ENCODE measurements at regions not wholly inside any gene's neighbourhood (a gene's known extent, or its start where the extent isn't known, plus 50 kb on each side); places are given as distances from the start of the nearest gene placed in this dataset.
"Not testable (repeated sequence)": the region's sequence is repeated elsewhere in the genome, so short reads cannot be mapped to it uniquely, and the experiment has no call there.

GRCh38 chr5:152622628-152623027, 217.5 kb upstream of the NMUR2 start:
- no peak for DNase-seq

GRCh38 chr5:152623951-152624350, 218.9 kb upstream of the NMUR2 start:
- DNase-seq: no peak

GRCh38 chr5:152625696-152626095, 220.6 kb upstream of the NMUR2 start:
- DNase-seq: no peak

DNA sequence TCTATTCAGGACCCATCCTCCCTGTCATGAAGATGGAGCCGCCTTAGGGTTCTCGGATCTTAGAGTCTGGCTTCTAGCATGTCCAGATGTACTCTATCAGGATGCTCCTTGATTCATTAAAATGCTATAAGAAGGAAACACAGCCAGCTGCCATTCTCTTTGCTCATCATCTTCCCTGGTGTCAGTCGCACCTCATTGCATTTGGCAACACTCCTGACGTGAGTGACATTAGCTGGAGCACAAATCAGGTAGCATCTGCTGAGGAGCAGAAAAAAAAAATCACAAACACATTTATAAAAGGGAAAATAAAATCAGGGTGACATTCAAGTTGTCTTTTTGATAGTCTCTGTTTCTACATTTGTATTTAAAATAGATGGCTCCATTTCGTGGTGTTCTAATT, 226.1 kb upstream of the NMUR2 start:
- no peak for DNase-seq

- DNase-seq: no peak
Measured at GRCh38 chr5:152632360-152632759, 227.3 kb upstream of the NMUR2 start.

DNA sequence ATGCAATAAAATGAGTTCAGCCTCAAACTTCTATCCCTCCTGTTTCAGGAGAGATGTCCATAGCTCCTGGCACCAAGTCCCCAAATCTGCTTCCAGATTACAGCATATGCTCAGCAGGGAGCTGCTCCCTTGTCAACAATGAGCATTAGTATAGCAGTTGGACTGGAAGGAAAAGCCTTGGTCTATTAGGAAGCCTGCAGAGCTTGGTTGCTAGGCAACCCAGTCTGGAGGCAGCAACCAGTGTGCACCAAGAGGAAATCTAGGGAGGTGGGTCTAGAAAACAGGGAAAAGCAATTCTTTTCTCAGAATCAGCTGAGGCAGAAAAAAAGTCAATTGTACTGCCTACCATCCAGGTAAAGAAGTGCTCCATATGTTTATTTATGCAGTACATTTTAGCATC, 229.5 kb upstream of the NMUR2 start:
- DNase-seq: peak; percentile 64

- DNase-seq: no peak
Measured at GRCh38 chr5:152638996-152639552, 234.0 kb upstream of the NMUR2 start.

- DNase-seq: no peak
Measured at GRCh38 chr5:152641970-152642805, 237.1 kb upstream of the NMUR2 start.

GRCh38 chr5:152642880-152643279, 237.8 kb upstream of the NMUR2 start:
- no peak for DNase-seq

GRCh38 chr5:152644029-152644728, 239.1 kb upstream of the NMUR2 start:
- no peak for DNase-seq

DNA sequence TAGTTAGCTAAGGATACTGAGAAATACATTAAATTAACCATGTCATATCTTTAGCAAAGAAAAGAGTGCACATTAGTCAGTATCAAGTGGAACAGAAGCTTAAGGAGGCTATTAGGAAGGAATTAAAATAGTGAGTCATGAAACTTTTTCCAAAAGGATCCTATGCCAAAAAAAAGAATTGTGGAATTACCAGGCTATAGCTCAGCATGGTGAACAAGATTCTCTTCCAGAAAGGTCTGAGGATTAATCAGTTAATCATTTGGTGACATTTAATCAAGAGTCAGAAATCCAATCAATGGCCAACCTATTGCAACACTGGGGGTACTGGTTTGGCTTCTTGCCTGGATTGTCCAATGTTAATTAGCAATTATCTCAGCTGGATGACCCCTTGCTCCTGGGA, 244.5 kb upstream of the NMUR2 start:
- no peak for DNase-seq

DNA sequence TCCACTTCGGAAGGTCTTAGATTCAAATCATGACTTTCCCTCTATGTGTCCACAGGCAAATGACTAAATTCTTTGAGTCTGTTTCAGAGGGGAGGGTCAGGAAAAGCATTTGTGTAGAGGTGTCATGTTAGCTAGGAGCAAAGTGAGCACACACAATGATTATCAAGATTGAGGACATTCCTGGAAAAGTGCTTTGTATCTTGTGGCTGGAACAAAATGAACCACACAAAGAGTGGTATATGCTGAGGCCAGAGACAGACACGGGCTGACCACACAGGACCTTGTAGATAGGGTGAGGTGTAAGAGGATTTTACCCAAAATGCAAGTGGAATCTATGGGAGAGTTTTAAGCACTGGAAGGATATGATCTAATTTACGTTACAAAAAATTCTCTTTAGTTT, 245.3 kb upstream of the NMUR2 start:
- DNase-seq: no peak

GRCh38 chr5:152659470-152659869, 254.4 kb upstream of the NMUR2 start:
- not testable (repeated sequence) for DNase-seq

GRCh38 chr5:152673601-152674000, 268.5 kb upstream of the NMUR2 start:
- no peak for DNase-seq

- DNase-seq: no peak
Measured at GRCh38 chr5:152674403-152674802, 269.3 kb upstream of the NMUR2 start.

- no peak for DNase-seq
Measured at GRCh38 chr5:152676196-152676595, 271.1 kb upstream of the NMUR2 start.

GRCh38 chr5:152683205-152683604, 278.1 kb upstream of the NMUR2 start:
- DNase-seq: no peak

GRCh38 chr5:152686931-152687330, 281.9 kb upstream of the NMUR2 start:
- DNase-seq: no peak

- DNase-seq: no peak
Measured at GRCh38 chr5:152688561-152689249, 283.6 kb upstream of the NMUR2 start.

DNA sequence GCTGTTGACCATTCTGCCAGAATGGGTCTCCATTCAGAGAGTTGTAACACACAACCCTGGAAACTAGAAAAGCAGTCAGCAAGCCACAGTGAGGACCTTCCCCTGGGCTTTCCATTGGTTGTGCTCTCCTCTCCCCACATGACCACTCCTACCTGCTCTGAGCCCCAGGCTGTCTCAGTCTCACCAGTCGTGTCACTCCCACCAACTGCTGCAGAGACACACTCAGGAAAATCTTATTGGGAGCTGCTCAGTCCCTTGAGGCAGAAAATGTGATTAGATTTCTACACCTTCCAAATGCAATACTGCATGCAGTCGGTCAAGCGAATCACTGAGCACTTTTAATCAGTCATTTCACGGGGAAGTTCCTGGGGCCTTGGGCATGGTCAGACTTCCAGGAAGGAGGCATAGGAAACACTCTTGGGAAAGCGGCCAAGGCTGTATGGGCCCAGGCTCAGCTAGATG, 284.2 kb upstream of the NMUR2 start:
- DNase-seq: no peak

GRCh38 chr5:152694231-152694630, 289.2 kb upstream of the NMUR2 start:
- no peak for DNase-seq

- peak; percentile 11 for DNase-seq
Measured at GRCh38 chr5:152701305-152701949, 296.3 kb upstream of the NMUR2 start.

- no peak for DNase-seq
Measured at GRCh38 chr5:152704286-152704685, 299.2 kb upstream of the NMUR2 start.

Measured in NCI-H1092 treated with DMSO at 0.1 percent for 48 hours (cell line).